Activated gamma-delta T cell treated with anti-CD3 and anti-CD28 coated beads, Interleukin-2, amount 50 U/mL, for 16 hours (primary cell): ENCODE measurements at regions not wholly inside any gene's neighbourhood (a gene's known extent, or its start where the extent isn't known, plus 50 kb on each side); places are given as distances from the start of the nearest gene placed in this dataset.

Experiments used
- DNase-seq: peaks from one replicate; pipeline ENCODE4 v3.0.0-alpha.2; 2020; ENCODE audit warnings: low read depth

DNA sequence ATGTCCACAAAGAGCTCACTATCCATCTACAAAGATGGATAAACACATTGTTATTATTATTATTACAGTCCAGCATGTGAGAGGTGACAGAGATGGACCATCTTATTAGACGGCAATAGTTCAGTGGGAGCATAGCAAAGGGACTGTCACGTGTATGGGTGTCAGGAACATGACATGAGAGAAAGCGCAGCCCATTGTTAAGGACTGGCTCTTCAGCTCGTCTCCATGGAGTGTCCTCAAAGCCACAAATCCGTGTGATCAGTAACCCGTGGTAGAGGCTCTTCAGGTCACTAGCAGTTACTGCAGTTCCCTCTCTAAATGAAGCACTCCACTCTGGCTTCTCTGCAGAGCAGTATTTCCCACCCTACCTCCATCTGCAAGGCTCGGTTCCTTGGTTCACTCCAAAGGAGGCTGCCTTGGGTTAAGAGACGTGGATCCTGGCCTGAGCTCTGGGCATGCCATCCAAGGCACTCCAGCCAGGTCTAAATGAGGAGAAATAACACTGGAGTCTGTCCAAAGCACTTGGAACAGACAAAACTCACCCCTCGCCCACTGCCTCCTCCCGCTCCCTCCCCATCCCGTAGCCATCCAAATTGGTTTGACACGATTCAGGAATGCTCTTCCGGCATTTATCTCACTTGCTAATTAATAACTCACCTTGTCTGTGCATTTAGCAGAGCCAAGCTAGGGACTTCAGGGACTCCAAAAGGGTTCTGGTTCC lies 122.3 kb upstream of the WWC1 start:
- DNase-seq = no peak

DNA sequence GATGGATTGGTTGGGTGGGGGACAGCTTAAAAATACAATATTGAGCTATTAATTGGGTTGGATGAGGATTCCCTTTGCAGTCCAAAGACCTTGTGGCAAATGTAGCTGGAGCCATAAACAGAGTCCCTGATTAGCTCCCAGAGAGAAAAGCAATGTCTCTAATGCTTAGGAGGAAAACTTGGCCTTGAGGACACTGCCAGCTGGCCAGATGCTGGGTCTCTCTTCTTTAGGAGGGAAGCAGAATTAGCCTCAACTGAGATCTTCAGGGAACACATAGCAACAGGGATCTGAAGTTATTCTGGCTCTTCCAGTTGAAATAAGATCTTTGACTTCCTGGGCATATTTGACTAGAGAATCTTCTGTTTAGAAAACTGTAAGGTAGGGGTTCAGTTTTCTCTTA lies 121.7 kb upstream of the WWC1 start:
- no peak for DNase-seq

DNA sequence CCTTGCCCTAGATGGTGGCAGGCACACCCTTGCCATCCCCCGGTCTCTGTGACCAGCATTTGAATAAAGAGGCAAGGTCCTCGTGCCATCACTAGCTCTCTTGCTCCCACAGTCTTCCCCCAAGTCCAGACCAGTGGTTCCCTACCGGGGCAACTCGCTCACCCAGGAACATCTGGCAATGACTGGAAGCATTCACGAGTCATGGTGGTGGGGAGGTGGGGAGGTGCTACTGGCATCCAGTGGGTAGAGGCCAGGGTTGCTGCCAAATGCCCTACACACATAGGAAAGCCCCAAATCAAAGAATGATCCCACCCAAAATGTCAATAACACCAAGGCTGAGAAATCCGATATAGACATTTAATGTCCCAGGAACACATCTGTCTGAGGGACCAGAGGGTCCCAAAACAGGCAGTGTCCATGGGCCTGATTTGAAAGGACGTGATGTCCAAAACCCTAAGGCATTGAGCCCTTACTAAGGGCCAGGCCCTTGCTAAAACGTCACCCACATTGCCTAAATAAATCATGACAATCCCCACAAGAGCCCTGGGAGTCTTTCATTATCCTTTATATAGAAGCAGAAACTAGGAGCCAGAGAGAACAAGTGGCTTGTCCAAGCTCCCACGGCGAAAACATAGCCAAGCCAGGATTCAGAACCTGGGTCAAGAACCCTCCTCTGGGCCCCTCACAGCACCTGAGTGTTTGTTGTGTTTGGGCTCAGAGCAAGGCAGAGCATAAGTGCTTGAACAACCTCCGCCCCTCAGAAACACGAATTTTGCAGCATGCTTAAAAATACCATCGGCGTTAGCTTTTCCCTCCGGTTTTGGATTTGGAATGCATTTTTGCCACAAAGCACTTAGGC lies 119.3 kb upstream of the WWC1 start:
- no peak for DNase-seq

DNA sequence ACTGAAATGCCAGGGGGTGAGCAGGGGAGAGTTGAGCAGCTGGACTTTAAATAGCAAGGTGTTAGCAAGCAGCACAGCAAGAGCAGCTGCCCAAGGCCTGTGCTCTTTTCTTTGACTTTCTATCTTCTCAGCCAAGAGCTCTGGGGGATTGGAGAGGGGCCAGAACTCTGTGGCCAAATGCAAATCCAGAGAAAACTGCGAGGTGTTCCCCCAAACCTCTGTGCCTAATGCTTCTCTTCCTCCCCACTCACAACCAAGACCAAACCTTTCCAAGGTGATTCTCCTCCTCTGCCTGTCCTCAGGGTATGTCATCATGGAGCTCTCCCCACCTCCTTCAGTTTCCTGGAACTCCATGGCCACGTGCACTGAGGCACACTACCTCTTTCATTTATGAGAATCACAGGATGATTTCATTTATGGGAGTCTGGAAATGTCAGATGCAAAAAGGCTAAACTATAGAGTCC lies 118.7 kb upstream of the WWC1 start:
- no peak for DNase-seq

DNA sequence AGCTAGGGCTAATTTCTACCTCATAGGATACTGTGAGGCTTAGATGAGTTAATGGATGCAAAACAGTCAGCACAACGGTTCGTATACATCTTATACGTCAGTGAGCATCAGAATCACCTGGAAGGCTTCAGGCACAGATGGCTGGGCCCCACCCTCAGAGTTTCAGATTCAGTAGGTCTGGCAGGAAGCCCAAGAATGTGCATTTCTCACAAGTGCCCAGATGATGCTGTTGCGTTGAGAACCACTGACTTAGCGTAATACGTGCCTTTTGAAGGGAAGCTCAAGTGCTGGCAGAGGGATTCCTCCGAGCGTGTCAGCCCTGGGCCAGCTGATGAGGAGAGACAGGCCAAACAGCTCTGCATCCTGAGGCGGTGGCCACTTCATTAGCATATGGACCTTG lies 117.1 kb upstream of the WWC1 start:
- no peak for DNase-seq

DNA sequence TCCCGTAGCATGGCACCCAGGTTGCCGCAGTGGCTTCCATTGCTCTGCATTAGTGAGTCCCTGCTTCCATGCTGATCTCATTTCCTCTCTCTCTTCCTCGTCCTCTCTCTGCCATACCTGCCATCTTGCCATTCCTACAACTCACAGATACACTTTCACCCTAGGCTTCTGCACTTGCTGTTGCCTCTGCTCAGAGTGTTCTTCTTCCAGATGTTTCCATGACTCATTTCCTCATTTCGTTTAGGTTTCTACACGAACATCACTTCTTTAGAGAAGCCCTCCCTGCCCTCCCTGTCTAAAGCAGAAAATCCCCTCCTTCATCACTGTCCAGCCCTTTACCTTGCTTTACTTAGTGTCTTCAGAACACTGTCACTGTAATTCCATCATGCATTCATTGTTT lies 115.2 kb upstream of the WWC1 start:
- DNase-seq = no peak

DNA sequence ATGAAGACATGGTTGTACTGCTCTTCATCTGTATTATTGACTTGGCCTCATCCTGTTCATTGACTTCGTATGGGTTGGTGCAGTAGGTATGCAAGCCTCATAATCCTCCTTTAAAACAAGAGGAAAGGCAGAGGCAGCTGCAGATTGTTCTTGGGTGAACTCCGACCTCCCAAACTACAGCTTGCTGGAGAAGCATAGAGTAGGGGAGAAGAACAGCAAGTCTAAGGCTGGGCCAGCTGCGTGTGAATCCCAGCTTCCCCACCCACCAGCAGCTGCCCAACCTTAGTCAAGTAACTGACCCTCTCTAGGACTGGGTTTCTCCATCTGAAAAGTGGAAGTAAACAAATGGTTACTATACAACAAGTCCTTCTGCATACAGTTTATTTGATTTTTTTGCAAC lies 114.5 kb upstream of the WWC1 start:
- DNase-seq = no peak

DNA sequence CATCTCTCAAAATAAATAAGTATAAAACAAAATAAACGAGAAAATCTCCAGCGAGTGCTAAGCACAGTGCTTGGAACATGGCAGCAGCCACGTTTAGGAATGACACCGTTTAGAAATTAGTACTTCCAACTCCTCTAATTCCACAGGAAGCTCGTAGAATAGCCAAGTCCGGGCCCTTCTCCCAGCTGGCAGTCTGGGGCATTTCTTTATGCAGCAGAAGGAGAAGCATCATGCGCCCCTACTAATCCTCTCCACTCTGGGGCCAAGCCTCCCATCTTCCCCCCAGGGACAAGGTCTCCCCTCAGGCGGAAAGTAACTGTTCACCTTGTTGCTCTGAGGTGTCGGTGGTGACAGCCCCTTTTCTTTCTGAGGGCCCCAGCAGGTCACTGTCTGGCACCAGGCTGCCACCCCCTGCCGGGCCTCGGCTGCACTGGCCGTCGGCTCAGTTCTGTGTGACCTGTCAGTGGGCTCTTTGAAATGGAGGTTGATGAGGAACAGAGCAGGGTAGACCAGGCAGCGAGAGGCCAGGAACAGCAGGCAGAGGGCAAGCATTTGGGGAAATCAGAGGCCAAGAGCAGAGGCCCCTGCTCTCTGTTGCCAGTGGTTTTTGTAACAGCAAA lies 113.5 kb upstream of the WWC1 start:
- no peak for DNase-seq

DNA sequence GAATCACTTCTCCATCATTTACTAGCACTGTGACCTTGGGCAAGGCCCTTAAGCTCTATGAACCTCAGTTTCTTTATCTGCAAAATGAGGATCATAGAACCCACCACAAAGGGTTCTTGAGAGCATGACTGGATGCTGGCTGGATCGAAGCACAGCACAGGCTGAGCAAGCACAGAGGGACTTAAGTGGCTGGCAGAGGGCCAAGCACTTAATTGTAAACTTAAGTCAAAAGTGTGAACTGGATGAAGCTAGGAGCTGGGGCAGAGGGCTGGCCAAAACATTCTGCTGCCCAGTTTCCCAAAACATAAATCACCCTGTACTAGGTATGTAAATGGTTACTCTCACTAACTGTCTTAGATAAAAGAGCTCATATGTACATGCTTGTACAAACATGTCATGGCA lies 112.3 kb upstream of the WWC1 start:
- no peak for DNase-seq

DNA sequence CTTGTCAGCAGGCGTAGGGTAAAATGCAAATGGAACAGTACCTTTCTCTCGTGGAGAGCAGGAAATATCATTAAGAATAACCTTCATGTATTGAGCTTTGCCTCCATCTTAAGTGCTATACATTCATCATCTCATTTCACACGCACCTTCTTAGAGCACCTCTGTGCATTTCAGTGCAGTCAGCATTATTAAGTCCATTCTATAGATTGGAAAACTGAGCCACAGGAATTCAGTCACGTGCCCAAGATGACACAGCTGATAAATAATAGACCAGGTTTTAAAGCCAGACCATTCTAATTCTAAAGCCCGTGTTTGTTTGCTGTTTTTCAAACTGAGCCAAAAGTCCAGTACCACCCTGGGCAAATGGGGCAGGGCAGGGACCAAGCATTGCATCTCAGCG lies 109.2 kb upstream of the WWC1 start:
- DNase-seq = no peak

DNA sequence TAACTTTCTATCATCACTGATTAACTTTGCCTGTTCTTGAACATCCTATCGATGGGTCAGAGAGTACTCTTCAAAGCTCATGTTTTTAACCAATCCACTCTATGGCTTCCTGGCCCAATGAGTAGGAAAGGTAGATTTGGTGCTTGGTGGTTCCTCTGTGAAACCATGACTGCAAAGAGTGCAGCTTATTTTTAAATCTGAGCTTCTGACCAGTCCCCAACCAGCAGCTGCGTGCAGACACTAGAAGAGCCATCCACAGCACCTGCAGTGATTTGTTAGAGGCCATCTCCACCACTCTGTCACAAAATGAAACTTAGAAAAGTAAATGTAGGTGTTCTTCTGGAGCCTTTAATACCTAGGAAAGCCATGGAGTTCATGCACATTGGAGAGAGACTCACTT lies 107.3 kb upstream of the WWC1 start:
- DNase-seq = no peak

DNA sequence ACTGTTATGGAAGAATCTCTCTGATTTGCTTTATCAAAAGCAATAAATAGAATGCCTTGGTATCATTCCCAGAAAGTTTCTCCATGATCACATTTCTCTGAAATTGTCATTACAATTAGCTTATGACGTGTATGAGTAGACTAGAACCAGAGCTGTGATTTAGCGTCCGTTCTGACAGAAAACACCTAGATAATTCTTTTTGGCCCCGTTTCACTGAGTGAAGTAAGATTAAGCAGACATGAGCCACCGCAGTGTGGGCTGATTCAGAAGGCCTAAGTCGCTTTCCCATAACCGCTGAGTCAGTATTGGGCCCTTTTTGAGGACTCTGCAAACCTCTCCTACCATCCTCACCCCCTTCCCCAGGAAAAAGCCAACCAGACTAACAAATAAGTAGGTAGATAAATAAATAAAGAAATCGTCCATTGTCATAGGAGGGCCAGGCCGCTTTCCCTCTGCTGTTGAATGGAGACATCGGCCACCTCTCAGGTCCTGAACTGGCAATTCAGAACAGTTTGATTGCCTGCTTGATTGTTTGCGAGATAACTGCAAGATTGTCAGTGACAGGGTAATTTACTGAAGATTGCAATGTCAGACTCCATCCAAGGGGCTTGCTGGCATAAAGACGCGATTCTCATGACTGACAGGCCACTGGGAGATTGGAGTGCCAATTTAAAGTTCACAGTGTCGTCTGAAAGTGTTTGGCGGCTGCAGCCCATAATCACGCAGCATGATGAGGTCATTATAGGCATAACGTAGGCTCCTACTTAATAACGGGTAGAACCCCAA lies 105.0 kb upstream of the WWC1 start:
- DNase-seq = no peak

DNA sequence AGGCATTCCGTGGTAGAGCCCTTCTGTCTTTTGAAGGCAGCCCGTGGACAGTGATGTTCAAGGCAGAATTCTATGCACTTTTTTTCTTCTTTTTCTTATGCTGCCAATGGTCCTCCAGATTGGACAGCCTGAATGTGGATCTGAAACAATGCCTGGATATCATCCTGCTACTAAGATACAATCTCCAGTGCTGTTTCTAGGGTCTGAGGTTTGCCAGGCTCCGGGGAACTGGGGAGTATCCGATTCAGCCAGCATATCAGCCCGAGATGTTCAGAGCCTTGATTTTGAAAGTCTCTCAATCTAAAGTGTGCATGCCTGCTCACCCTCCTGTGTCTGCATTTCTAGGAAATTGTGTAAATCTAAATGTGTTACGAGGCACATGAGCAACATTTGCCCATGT lies 103.8 kb upstream of the WWC1 start:
- DNase-seq = no peak

DNA sequence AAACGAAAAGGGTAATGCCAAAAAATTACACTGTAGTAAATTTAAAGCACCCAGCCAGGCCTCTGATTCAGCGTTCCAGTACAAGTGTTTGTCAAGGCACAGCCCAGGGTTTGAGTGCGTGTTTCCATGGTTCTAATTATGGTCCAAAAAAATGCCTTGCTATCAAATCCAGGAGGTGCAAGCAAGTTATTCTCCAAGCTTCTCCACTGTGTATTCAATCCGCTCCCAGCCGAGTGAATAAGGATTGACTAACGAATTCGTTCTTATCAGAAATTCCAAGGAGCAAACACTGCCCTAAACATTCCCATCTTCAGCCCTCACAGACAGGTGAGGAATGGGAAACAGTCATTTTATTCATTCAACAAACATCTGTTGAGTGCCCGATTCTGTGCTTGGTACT lies 103.3 kb upstream of the WWC1 start:
- DNase-seq = no peak

DNA sequence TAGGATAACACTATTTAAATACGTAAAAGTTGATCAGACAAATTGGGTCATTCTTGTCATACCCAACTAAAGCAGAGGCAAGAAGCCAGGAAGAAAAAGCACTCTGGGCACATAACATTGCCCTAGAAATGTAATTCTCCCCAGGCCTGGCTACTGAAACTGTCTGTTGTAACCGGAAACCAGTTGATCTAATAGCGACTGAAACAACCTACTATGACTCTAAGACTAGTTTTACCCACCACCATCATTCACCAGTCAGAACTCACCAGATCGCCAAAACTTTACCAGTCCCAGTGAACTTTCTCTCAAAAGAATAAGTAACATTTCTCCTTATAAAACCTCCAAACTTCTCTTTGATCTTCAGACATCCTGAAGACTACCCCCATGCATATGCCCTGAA lies 99.3 kb upstream of the WWC1 start:
- no peak for DNase-seq

DNA sequence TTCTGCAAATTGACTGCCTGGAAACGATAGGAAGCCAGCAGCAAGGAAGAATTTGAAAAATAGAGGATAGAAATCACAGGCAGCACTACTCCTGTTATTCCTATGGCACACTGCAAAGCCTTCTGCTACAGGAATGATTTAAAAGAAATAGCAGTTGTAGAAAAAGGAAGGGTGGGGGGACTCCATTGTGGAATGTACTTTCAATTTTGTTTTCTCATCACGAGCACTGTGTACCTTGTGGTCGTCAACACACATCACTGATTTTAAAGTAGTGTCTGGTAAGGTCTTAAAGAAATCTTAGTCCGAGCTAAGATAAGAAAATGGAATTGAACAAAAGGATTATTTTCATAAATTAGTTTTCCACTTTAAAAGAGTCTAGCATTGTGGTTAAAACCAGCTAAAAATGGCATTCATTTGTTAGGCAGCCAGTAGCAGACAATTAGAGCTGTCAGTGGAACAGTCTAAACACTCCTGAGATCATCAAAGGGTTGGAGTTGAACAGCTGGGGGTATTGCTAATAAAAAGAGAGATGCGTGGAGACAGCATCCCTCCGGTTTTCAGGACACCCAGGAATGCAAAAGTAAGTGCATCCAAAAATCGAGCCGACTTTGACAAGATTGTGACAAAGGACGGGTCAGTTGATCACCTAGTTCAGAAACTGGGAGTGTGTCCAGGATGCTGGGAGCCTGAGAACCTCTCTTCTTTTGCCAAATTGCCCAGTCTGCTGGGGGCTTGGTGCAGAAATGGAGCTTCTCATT lies 97.8 kb upstream of the WWC1 start:
- DNase-seq = no peak

DNA sequence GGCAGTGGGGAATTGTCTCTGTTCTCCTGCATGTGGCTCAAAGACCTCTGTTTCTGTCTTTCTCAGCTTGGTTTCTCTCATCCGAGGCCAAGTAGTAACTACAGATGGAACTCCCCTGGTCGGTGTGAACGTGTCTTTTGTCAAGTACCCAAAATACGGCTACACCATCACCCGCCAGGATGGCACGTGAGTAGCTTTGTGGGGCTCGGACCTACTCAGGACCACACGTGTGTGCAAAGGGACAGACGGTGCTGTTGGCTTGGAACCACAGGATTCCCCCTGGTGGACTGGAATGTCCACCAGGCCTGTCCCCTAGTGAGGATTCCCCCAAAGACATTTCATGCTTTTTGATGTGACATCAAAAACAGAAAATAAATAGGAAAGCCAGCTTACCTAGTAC lies 96.3 kb upstream of the WWC1 start:
- no peak for DNase-seq

DNA sequence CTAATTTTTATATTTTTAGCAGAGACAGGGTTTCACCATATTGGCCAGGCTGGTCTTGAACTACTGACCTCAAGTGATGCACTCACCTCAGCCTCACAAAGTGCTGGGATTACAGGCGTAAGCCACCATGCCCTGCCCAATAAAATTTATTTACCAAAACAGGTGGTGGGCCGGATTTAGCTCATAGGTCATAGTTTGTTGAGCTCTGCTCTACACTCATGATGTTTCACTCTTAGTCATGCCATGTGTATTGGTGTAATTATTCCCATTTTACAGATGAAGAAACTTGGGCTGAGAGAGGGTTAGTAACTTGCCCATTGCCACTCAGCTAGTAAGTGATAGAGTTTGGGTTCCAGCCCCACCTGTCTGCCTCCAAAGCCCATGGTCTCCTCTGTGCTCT lies 93.1 kb upstream of the WWC1 start:
- DNase-seq = no peak

DNA sequence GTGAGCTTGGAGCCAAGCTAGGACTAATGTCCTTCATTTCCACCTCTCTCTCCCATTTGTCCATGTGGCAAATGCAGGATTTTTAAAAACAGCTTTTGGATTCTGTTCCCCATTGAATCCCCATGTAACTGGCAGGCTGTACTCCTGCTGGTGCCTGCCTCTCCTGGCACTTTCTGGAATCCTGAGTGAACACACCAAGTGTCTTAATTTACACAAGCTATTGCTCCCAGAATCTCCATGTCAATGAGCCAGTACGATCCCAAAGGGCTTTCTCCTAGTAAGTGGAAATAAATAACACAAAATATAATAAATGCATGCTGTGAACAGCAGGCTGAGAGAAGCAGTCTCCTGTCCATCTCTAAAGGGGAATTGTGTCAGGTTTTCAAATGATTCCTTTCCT lies 88.4 kb upstream of the WWC1 start:
- no peak for DNase-seq

DNA sequence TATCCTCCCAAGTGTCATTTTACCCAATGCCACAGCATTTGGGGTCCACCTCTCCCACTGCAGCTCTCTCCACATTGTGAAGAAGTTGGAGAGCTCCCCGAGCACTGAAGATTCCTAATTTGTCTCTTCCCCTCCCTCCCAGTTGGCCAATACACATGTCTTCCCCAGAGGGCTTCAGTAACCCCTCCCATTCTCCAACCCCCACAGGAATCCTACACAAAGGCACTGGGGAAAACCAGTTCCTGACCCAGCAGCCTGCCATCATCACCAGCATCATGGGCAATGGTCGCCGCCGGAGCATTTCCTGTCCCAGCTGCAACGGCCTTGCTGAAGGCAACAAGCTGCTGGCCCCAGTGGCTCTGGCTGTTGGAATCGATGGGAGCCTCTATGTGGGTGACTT lies 87.3 kb upstream of the WWC1 start:
- no peak for DNase-seq

DNA sequence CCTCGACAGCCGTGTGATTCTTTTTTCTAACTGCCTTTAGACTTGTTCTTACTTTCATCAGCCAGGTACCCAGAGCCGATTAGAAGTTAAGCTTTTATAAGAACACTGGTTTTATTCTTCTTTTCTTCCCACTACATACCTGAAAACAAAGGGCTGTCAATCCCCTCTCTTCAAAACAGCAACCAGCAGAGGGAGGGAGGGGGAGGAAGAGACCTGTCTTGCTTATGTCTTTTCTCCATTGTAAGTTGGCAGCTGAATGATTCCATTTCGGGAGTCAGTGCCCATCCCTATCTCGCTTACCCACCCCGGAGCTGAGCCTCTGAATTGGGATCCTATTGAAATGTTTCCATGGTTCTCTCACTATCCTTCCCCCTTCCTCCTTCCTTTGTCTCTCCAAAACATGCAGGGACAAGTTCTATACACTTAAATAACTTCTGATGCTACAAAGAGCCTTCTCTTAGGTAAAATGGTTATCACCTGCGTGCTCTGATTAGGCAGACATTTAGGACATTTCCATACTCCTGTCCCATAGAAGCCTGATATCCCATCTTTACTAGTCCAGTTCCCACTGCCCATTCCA lies 83.9 kb upstream of the WWC1 start:
- DNase-seq = no peak
